Breast epithelium (tissue), 4 donors: ENCODE measurements at regions not wholly inside any gene's neighbourhood (a gene's known extent, or its start where the extent isn't known, plus 50 kb on each side); places are given as distances from the start of the nearest gene placed in this dataset.

Experiments
- DNase-seq, 2 donors: peaks; one replicate each; pipeline ENCODE4 v3.0.0-alpha.2; 2019; ENCODE audit warnings: low spot score in 2 of 2
- H3K27ac ChIP-seq, 2 donors: fragments of 200-600 bp; sonication (generic) in 1 of 2; one replicate each; pipeline ENCODE4 v1.5.1; 2016 to 2019; ENCODE audit warnings: mild to moderate bottlenecking in 1 of 2
- H3K27me3 ChIP-seq, 2 donors: fragments of 200-600 bp; sonication (generic) in 1 of 2; one replicate each; pipeline versions ENCODE4 v1.5.1 to v1.6.0; 2017 to 2019; ENCODE audit warnings: control low read depth in 1 of 2, mild to moderate bottlenecking in 1 of 2
- H3K36me3 ChIP-seq: fragments of 200-600 bp; one replicate; pipeline ENCODE4 v1.5.1; 2019
- H3K4me1 ChIP-seq, 2 donors: fragments of 200-600 bp; sonication (generic); one replicate each; pipeline ENCODE4 v1.5.1; 2016 to 2019; ENCODE audit warnings: control low read depth in 1 of 2
- H3K4me3 ChIP-seq, 3 donors: fragments of 200-600 bp; sonication (generic); 1 replicate in 2 of 3; 2 replicates in 1 of 3; pipeline ENCODE4 v1.5.1; 2016 to 2019; ENCODE audit warnings: mild to moderate bottlenecking in 3 of 3, moderate library complexity in 2 of 3
- H3K9me3 ChIP-seq, 2 donors: fragments of 200-600 bp; sonication (generic) in 1 of 2; one replicate each; pipeline ENCODE4 v1.5.1; 2016 to 2019; ENCODE audit warnings: control low read depth in 1 of 2
- CTCF ChIP-seq, 3 donors: fragments of 450-650 bp; IDR thresholded peaks; one replicate each; pipeline ENCODE4 v1.5.1; 2016 to 2017; ENCODE audit warnings: antibody characterized with exemption in 3 of 3, mild to moderate bottlenecking in 3 of 3, moderate library complexity in 3 of 3
- POLR2A ChIP-seq: fragments of 450-650 bp; IDR thresholded peaks from one replicate; pipeline ENCODE4 v1.6.1; 2016; ENCODE audit warnings: antibody characterized with exemption, mild to moderate bottlenecking, moderate library complexity
- POLR2AphosphoS5 ChIP-seq, 3 donors: sonication (generic); formaldehyde crosslinking; IDR thresholded peaks; one replicate each; pipeline ENCODE4 v1.6.1; 2017; ENCODE audit warnings: antibody characterized with exemption in 3 of 3
- intact Hi-C: fragments of 100-400 bp; cut with DNase I; formaldehyde crosslinking; loops from one replicate; pipeline ENCODE4 v1.15.1; 2023; ENCODE audit warnings: low total_unique reads

- intact Hi-C loops = loop anchor here (5.0 kb wide), 1 partner anchor 899 kb away; no protein-coding TSS in a partner anchor
- Histone ChIP-seq H3K27ac (no peak overlapping the region), H3K36me3 (no peaks in the 10 kb centered on the region), H3K4me1 (no peaks in the 10 kb centered on the region), H3K4me3 (no peak overlapping the region), H3K9me3 (no peaks in the 10 kb centered on the region), H3K27me3 (no peaks in the 10 kb centered on the region)
- TF ChIP-seq POLR2AphosphoS5 (IDR thresholded peaks at IDR 0.05) (no peak), POLR2A (no peak), CTCF (IDR thresholded peaks at IDR 0.05) (no peak)
- no peak for DNase-seq
These were observed 937.2 kb upstream of the TYRP1 start for GRCh38 chr9:11755951-11756350.

- Histone ChIP-seq H3K9me3 (no peaks in the 10 kb centered on the region), H3K4me3 (no peak overlapping the region), H3K27ac (no peak overlapping the region), H3K4me1 (no peaks in the 10 kb centered on the region), H3K36me3 (no peaks in the 10 kb centered on the region), H3K27me3 (no peaks in the 10 kb centered on the region)
- TF ChIP-seq CTCF (IDR thresholded peaks at IDR 0.05) (no peak), POLR2A (no peak), POLR2AphosphoS5 (IDR thresholded peaks at IDR 0.05) (no peak)
- DNase-seq = no peak
- intact Hi-C loops = loop anchor here (5.0 kb wide), 1 partner anchor 900 kb away; no protein-coding TSS in a partner anchor
These were observed 935.8 kb upstream of the TYRP1 start for GRCh38 chr9:11757408-11757807.

- intact Hi-C loops = loop anchor here (5.0 kb wide), 1 partner anchor 901 kb away; no protein-coding TSS in a partner anchor
These were observed 935.2 kb upstream of the TYRP1 start for GRCh38 chr9:11758016-11758415.

GRCh38 chr9:11779971-11780370, 913.2 kb upstream of the TYRP1 start:
- intact Hi-C loops = no loop called here
- H3K4me3 ChIP-seq = no peak overlapping the region
- no peak overlapping the region for H3K27ac ChIP-seq
- H3K4me1 ChIP-seq = no peaks in the 10 kb centered on the region
- H3K27me3 ChIP-seq = no peaks in the 10 kb centered on the region
- DNase-seq = no peak
- no peaks in the 10 kb centered on the region for H3K36me3 ChIP-seq
- no peaks in the 10 kb centered on the region for H3K9me3 ChIP-seq
- no peak for TF ChIP-seq POLR2A
- TF ChIP-seq POLR2AphosphoS5 (IDR thresholded peaks at IDR 0.05) = no peak
- no peak for TF ChIP-seq CTCF (IDR thresholded peaks at IDR 0.05)

More at GRCh38 chr9:11758016-11758415, 935.2 kb upstream of the TYRP1 start:
- no peaks in the 10 kb centered on the region for H3K9me3 ChIP-seq
- no peaks in the 10 kb centered on the region for H3K36me3 ChIP-seq
- TF ChIP-seq POLR2AphosphoS5 (IDR thresholded peaks at IDR 0.05) (no peak), POLR2A (no peak), CTCF (IDR thresholded peaks at IDR 0.05) (no peak)
- H3K4me3 ChIP-seq = no peak overlapping the region
- no peak for DNase-seq
- no peaks in the 10 kb centered on the region for H3K4me1 ChIP-seq
- H3K27me3 ChIP-seq = no peaks in the 10 kb centered on the region
- H3K27ac ChIP-seq = no peak overlapping the region

GRCh38 chr9:11792870-11793269, 900.3 kb upstream of the TYRP1 start:
- Histone ChIP-seq H3K4me3 (no peak overlapping the region), H3K9me3 (peaks cover 0 to 5% of the 10 kb centered on the region in 2 donors), H3K4me1 (no peaks in the 10 kb centered on the region), H3K27me3 (no peaks in the 10 kb centered on the region), H3K36me3 (no peaks in the 10 kb centered on the region), H3K27ac (no peak overlapping the region)
- no peak for DNase-seq
- intact Hi-C loops = no loop called here
- TF ChIP-seq POLR2AphosphoS5 (IDR thresholded peaks at IDR 0.05) (no peak), POLR2A (no peak), CTCF (IDR thresholded peaks at IDR 0.05) (no peak)
